ENCODE measurements at regions not wholly inside any gene's neighbourhood (a gene's known extent, or its start where the extent isn't known, plus 50 kb on each side); places are given as distances from the start of the nearest gene placed in this dataset.
"Not testable (repeated sequence)": the region's sequence is repeated elsewhere in the genome, so short reads cannot be mapped to it uniquely, and the experiment has no call there.

DNA sequence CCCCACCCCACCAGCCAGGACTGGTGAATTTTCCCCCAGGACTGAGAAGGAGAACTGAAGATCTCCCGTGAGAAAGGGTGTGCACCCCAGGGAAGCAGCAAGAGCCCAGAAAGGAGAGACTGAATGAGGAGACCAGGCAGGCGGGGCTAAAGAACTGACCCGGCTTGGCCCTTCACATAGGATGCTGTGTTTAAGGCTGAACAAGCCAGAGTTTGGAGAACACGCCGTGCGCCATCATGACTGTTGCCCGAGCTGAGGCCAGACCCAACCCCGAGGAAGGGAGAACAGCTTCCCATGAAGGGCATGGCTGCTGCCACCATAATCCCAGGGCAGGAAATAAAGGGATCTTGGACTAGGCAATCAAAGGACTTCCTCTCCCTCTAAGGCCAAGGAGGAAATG is 104.7 kb upstream of the SRSF6 start:
- TF ChIP-seq, protein P1, sequence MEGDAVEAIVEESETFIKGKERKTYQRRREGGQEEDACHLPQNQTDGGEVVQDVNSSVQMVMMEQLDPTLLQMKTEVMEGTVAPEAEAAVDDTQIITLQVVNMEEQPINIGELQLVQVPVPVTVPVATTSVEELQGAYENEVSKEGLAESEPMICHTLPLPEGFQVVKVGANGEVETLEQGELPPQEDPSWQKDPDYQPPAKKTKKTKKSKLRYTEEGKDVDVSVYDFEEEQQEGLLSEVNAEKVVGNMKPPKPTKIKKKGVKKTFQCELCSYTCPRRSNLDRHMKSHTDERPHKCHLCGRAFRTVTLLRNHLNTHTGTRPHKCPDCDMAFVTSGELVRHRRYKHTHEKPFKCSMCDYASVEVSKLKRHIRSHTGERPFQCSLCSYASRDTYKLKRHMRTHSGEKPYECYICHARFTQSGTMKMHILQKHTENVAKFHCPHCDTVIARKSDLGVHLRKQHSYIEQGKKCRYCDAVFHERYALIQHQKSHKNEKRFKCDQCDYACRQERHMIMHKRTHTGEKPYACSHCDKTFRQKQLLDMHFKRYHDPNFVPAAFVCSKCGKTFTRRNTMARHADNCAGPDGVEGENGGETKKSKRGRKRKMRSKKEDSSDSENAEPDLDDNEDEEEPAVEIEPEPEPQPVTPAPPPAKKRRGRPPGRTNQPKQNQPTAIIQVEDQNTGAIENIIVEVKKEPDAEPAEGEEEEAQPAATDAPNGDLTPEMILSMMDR (conservative IDR thresholded peaks at IDR 0.05; ENCODE audit: low read depth, low read length) = no peak

DNA sequence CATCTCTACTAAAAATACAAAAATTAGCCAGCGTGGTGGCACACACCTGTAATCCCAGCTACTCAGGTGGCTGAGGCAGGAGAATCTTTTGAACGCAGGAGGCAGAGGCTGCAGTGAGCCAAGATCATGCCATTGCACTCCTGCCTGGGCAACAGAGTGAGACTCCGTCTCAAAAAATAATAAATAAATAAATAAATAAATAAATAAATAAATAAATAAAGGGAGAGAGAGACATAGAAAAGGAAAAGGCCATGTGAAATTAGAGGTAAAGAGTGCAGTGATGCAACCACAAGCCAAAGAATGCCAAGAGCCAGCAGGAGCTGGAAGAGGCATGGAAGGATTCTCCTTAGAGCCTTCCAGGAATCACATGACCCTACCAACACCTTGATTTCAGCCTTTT is 107.0 kb upstream of the SRSF6 start:
- not testable (repeated sequence) for DNase-seq (ENCODE audit: low read depth)

More for the DNA sequence above, 104.7 kb upstream of the SRSF6 start:
- no peak for DNase-seq (ENCODE audit: low read depth)
- no peak overlapping the region for H3K4me3 ChIP-seq (ENCODE audit: low read depth, low read length)

DNA sequence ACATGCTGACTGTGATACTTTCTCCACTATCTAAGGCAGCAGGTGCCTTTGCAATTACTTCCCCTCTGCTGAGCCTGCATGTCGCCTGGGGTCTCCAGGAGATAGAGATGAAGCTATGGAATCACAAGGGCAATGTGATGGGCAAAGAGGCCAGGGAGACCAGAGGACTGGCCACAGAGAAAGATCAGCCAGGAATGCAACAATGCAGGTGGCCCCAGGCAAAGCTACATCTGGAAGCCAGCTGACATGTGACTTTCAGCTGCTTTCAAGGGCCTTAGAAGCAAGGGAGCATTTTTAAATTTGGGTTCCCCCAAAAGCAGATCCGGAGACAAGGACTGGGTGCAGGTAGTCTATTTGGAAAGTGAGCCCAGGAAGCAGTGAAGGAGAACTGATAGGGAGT is 107.9 kb upstream of the SRSF6 start:
- TF ChIP-seq, protein P1 (conservative IDR thresholded peaks at IDR 0.05; ENCODE audit: low read depth, low read length) = no peak
- DNase-seq (ENCODE audit: low read depth) = no peak
- no peak overlapping the region for H3K4me3 ChIP-seq (ENCODE audit: low read depth, low read length)

More for the DNA sequence above, 107.0 kb upstream of the SRSF6 start:
- H3K4me3 ChIP-seq (ENCODE audit: low read depth, low read length) = not testable (repeated sequence)

DNA sequence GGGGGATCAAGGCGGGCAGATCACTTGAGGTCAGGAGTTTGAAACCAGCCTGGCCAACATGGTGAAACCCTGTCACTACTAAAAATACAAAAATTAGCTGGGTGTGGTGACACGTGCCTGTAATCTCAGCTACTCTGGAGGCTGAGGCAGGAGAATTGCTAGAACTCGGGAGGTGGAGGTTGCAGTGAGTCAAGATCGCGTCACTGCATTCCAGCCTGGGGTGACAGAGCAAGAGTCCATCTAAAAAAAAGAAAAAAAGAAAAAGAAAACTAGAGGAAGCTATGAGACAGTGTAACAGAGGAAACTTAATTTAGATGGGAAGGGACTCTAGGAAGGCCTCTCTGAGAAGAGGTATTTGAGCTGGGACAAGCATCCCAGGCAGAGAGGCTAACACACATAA is 109.9 kb upstream of the SRSF6 start:
- DNase-seq (ENCODE audit: low read depth); H3K4me3 ChIP-seq (ENCODE audit: low read depth, low read length): not testable (repeated sequence)

DNA sequence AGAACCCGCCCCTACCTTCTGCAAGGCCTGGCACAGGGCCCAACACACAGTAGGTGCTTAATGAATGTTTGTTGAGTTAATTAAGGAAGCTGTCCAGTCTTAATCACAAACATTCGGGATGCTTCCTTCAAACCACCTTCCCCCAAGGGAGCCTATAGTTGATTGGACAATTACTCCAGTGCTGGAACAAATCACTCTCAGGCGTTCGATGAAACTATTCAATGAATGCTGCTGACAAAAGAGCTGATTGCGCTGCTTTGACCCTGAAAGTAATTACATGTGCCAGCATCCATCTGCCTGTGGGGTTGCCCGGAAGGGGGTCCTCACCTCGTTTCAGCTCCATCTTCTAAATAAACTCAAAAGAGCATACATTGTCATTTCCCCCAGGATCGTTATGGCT is 112.0 kb upstream of the SRSF6 start:
- no peak for DNase-seq (ENCODE audit: low read depth)
- TF ChIP-seq, protein P1 (conservative IDR thresholded peaks at IDR 0.05; ENCODE audit: low read depth, low read length) = no peak
- no peak overlapping the region for H3K4me3 ChIP-seq (ENCODE audit: low read depth, low read length)

DNA sequence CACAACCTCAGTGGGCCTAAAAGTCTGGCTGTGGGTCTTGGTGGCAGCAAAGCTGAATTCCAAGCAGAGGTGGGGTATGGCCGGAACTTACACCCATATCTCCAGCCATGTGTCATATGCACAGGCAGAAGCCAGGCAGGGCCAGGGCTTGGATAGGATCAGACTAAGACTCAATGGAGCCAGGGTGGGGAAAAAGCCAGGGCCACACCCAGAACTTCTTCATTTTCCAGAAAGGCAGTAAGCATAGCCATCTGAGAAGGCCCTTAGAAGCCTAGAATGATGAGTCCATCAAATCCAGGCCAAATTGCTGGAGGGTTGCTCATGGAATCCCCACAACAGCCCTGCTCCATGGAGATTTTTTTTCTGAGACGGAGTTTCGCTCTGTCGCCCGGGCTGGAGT is 116.2 kb upstream of the SRSF6 start:
- H3K4me3 ChIP-seq (ENCODE audit: low read depth, low read length) = no peak overlapping the region
- no peak for DNase-seq (ENCODE audit: low read depth)
- TF ChIP-seq, protein P1 (conservative IDR thresholded peaks at IDR 0.05; ENCODE audit: low read depth, low read length) = no peak

DNA sequence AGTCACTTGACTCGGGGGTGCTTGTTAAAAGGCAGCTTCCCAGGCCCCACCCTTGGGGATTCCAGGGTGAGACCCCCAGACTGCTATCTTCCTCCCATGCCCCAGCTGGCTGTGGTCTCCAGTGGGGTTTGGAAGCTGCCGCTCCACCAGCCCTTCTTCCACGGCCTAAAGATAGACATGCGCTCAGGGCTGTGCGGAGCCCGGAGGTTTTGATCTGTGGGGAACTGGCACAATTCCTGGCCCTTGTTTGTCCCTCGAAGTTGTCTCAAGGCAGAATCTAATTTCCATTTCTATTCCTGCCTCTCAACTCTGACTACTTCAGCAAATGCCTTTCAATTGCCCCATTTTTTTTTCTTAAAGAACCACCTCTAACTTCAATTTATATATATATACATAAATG is 120.7 kb upstream of the SRSF6 start:
- TF ChIP-seq, protein P1 (conservative IDR thresholded peaks at IDR 0.05; ENCODE audit: low read depth, low read length) = no peak

DNA sequence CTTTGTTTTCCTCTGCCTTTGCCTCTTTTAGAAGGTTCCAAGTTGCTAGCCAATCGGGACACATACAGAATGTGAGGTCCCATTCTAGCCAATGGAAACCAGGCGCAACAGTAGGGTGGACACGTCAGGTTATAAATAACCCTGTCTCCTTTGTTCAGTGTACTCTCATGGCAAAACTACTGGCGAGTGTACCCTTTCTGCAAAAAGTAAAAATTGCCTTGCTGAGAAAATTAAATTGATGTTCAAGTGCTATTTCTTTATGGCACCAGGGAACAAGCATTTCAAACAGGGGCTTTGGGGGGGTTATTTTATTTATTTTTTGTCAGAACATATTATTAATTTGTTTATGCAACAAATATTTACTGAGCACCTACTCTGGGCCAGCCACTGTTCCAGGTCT is 123.6 kb upstream of the SRSF6 start:
- TF ChIP-seq, protein P1 (conservative IDR thresholded peaks at IDR 0.05; ENCODE audit: low read depth, low read length) = no peak
- H3K4me3 ChIP-seq (ENCODE audit: low read depth, low read length) = no peak overlapping the region
- no peak for DNase-seq (ENCODE audit: low read depth)

More for the DNA sequence above, 120.7 kb upstream of the SRSF6 start:
- no peak overlapping the region for H3K4me3 ChIP-seq (ENCODE audit: low read depth, low read length)
- no peak for DNase-seq (ENCODE audit: low read depth)

Data from choroid plexus epithelial cell (primary cell).